Activated CD8-positive, alpha-beta T cell treated with anti-CD3 and anti-CD28 coated beads for 36 hours (primary cell): ENCODE measurements at regions not wholly inside any gene's neighbourhood (a gene's known extent, or its start where the extent isn't known, plus 50 kb on each side); places are given as distances from the start of the nearest gene placed in this dataset.
"Not testable (repeated sequence)": the region's sequence is repeated elsewhere in the genome, so short reads cannot be mapped to it uniquely, and the experiment has no call there.

ENCODE experiments used
- ATAC-seq: fragments of 200-7000 bp; cut with Tn5 transposase; one replicate; pipeline ENCODE4 v1.10.0; 2021; ENCODE audit warnings: mild to moderate bottlenecking, moderate library complexity
- CTCF ChIA-PET: fragments of 350-600 bp; sonication (Branson Sonifier 250); formaldehyde crosslinking; loops from one replicate; lab custom pipeline; 2021; ENCODE audit warnings: antibody characterized with exemption; lab: Charles Lee
- POLR2A ChIA-PET: fragments of 350-600 bp; sonication (Branson Sonifier 250); formaldehyde crosslinking; loops from one replicate; lab custom pipeline; 2021; ENCODE audit warnings: antibody characterized with exemption; lab: Charles Lee
- DNase-seq: peaks from one replicate; pipeline ENCODE4 v3.0.0-alpha.2; 2020
- H3K27ac Mint-ChIP-seq: one replicate; pipeline ENCODE4 v1.8.0; 2021; ENCODE audit warnings: mild to moderate bottlenecking, mixed read lengths
- H3K27me3 Mint-ChIP-seq: one replicate; pipeline ENCODE4 v1.8.0; 2021; ENCODE audit warnings: mixed read lengths
- H3K36me3 Mint-ChIP-seq: one replicate; pipeline ENCODE4 v1.8.0; 2021; ENCODE audit warnings: low read depth, mixed read lengths
- H3K4me1 Mint-ChIP-seq: one replicate; pipeline ENCODE4 v1.8.0; 2021; ENCODE audit warnings: low read depth, mixed read lengths
- H3K4me3 Mint-ChIP-seq: one replicate; pipeline ENCODE4 v1.8.0; 2021; ENCODE audit warnings: mild to moderate bottlenecking, moderate library complexity, mixed read lengths
- H3K9me3 Mint-ChIP-seq: one replicate; pipeline ENCODE4 v1.8.0; 2021; ENCODE audit warnings: mixed read lengths
- CTCF ChIP-seq: fragments of 200-600 bp; IDR thresholded peaks from one replicate; pipeline ENCODE4 v1.8.0; 2022; ENCODE audit warnings: antibody characterized with exemption, mild to moderate bottlenecking
- intact Hi-C: fragments of 100-400 bp; cut with micrococcal nuclease; formaldehyde crosslinking; loops from one replicate; pipeline ENCODE4 v1.10.0; 2022

GRCh38 chr18:56487801-56488200 lies 150.6 kb downstream of the TXNL1 start:
- CTCF ChIA-PET, result no interaction called here
- no peak overlapping the region for H3K4me3 Mint-ChIP-seq
- no peak overlapping the region for H3K27ac Mint-ChIP-seq
- no peak for TF ChIP-seq CTCF
- peaks cover 3% of the 10 kb centered on the region for H3K27me3 Mint-ChIP-seq
- ATAC-seq, result no peak
- no peaks in the 10 kb centered on the region for H3K4me1 Mint-ChIP-seq
- peaks cover 2% of the 10 kb centered on the region for H3K9me3 Mint-ChIP-seq
- intact Hi-C loops, result no loop called here
- DNase-seq, result no peak
- POLR2A ChIA-PET, result no interaction called here
- no peaks in the 10 kb centered on the region for H3K36me3 Mint-ChIP-seq

GRCh38 chr18:56483386-56483785 lies 155.0 kb downstream of the TXNL1 start:
- no peaks in the 10 kb centered on the region for H3K36me3 Mint-ChIP-seq
- no peak for ATAC-seq
- intact Hi-C loops, result no loop called here

GRCh38 chr18:56482813-56483212 lies 155.6 kb downstream of the TXNL1 start:
- ATAC-seq, CTCF ChIA-PET, intact Hi-C loops, H3K27ac Mint-ChIP-seq, H3K4me1 Mint-ChIP-seq, H3K27me3 Mint-ChIP-seq, H3K9me3 Mint-ChIP-seq, H3K36me3 Mint-ChIP-seq, H3K4me3 Mint-ChIP-seq, POLR2A ChIA-PET, DNase-seq: not testable (repeated sequence)

More at GRCh38 chr18:56483386-56483785, 155.0 kb downstream of the TXNL1 start:
- no peak overlapping the region for H3K4me3 Mint-ChIP-seq
- peaks cover 2% of the 10 kb centered on the region for H3K9me3 Mint-ChIP-seq
- peaks cover 7% of the 10 kb centered on the region for H3K27me3 Mint-ChIP-seq
- no peak overlapping the region for H3K27ac Mint-ChIP-seq
- CTCF ChIA-PET, result no interaction called here
- no peak for DNase-seq
- POLR2A ChIA-PET, result no interaction called here
- H3K4me1 Mint-ChIP-seq, result no peaks in the 10 kb centered on the region
- no peak for TF ChIP-seq CTCF

GRCh38 chr18:56481751-56482150 lies 156.6 kb downstream of the TXNL1 start:
- no peak for ATAC-seq
- Mint-ChIP-seq H3K4me3 (no peak overlapping the region), H3K36me3 (no peaks in the 10 kb centered on the region), H3K27ac (no peak overlapping the region), H3K4me1 (no peaks in the 10 kb centered on the region), H3K9me3 (peaks cover 2% of the 10 kb centered on the region), H3K27me3 (peaks cover 7% of the 10 kb centered on the region)
- POLR2A ChIA-PET, result no interaction called here
- intact Hi-C loops, result no loop called here
- no peak for DNase-seq
- CTCF ChIA-PET, result no interaction called here
- TF ChIP-seq CTCF, result no peak

- no peak for DNase-seq
- POLR2A ChIA-PET, result no interaction called here
- no peak for ATAC-seq
- CTCF ChIA-PET, result no interaction called here
- no peak for TF ChIP-seq CTCF
- Mint-ChIP-seq H3K4me3 (no peak overlapping the region), H3K9me3 (no peaks in the 10 kb centered on the region), H3K27ac (no peak overlapping the region), H3K27me3 (peaks cover 4% of the 10 kb centered on the region), H3K36me3 (no peaks in the 10 kb centered on the region), H3K4me1 (no peaks in the 10 kb centered on the region)
- intact Hi-C loops, result no loop called here
Measured at GRCh38 chr18:56479841-56480240, 158.6 kb downstream of the TXNL1 start.

GRCh38 chr18:56475250-56475649 lies 163.1 kb downstream of the TXNL1 start:
- Mint-ChIP-seq H3K4me1 (no peaks in the 10 kb centered on the region), H3K9me3 (no peaks in the 10 kb centered on the region), H3K27me3 (no peaks in the 10 kb centered on the region), H3K27ac (no peak overlapping the region), H3K36me3 (no peaks in the 10 kb centered on the region), H3K4me3 (no peak overlapping the region)
- DNase-seq, result no peak
- ChIA-PET CTCF (no interaction called here), POLR2A (no interaction called here)
- ATAC-seq, result no peak
- TF ChIP-seq CTCF, result no peak
- intact Hi-C loops, result no loop called here
